HCT116 (cell line): ENCODE measurements at regions not wholly inside any gene's neighbourhood (a gene's known extent, or its start where the extent isn't known, plus 50 kb on each side); places are given as distances from the start of the nearest gene placed in this dataset.

Experiments
- ATAC-seq: fragments of 200-7000 bp; cut with Tn5 transposase; 2 replicates; pipeline ENCODE4 v1.9.1; 2020; ENCODE audit warnings: mild to moderate bottlenecking, moderate library complexity
- BruUV-seq: library from RNA; stranded (reverse); fragments of 400-500 nt; replicated peaks from 2 replicates; lab custom pipeline; 2021; lab: Mats Ljungman, UMichigan
- CTCF ChIA-PET: fragments of 300-600 bp; sonication (Branson Sonifier 250); formaldehyde crosslinking; loops from one replicate; lab custom pipeline; 2021; ENCODE audit warnings: antibody characterized with exemption; lab: Charles Lee
- POLR2A ChIA-PET: fragments of 300-600, 350-600 bp; sonication (Branson Sonifier 250); formaldehyde crosslinking; loops from one replicate; lab custom pipeline; 2021; ENCODE audit warnings: antibody characterized with exemption; lab: Charles Lee
- RAD21 ChIA-PET, 2 experiments: fragments of 300-600 bp; sonication (Branson Sonifier 250); formaldehyde crosslinking; loops; one replicate each; lab custom pipeline; 2023; ENCODE audit warnings: low total read pairs in 2 of 2; ENCODE audit not compliant: uncharacterized antibody in 2 of 2, unreplicated experiment in 2 of 2, low non-redundant PET in 1 of 2; lab: Charles Lee
- DNase-seq: peaks from one replicate; pipeline ENCODE4 v3.0.0-alpha.2; 2010; ENCODE audit warnings: low read depth, low spot score
- H2AFZ ChIP-seq: fragments of 200-600 bp; shearing (Covaris generic), sonication (generic); 2 replicates; pipeline ENCODE4 v1.6.1; 2017; ENCODE audit warnings: low read depth, mixed run types, mixed read lengths, antibody characterized with exemption, low read length; ENCODE audit not compliant: poor library complexity, severe bottlenecking
- H3K27ac ChIP-seq: 2 replicates; pipeline ENCODE4 v1.5.1; 2012; ENCODE audit warnings: low read depth, low read length
- H3K27me3 ChIP-seq: fragments of 200-600 bp; sonication (generic); 2 replicates; pipeline ENCODE4 v1.6.1; 2016; ENCODE audit warnings: mixed run types, low read length, mixed read lengths; ENCODE audit not compliant: insufficient read depth
- H3K36me3 ChIP-seq, 2 experiments: fragments of 200-500 bp in 1 of 2; fragments of 200-600 bp in 1 of 2; sonication (Bioruptor generic) in 1 of 2; sonication (generic) in 1 of 2; 2 replicates each; pipeline versions ENCODE4 v1.5.1 to v1.6.1; 2014 to 2016; ENCODE audit warnings: low read length in 2 of 2, inconsistent platforms in 1 of 2, mixed read lengths in 1 of 2, mixed run types in 1 of 2; ENCODE audit not compliant: insufficient read depth in 2 of 2, control insufficient read depth in 1 of 2
- H3K4me1 ChIP-seq, 2 experiments: fragments of 200-600 bp in 1 of 2; sonication (generic) in 1 of 2; 2 replicates each; pipeline versions ENCODE4 v1.5.1 to v1.6.1; 2012 to 2017; ENCODE audit warnings: low read length in 2 of 2, inconsistent platforms in 1 of 2, mild to moderate bottlenecking in 1 of 2, mixed read lengths in 1 of 2, mixed run types in 1 of 2, moderate library complexity in 1 of 2; ENCODE audit not compliant: insufficient read depth in 2 of 2, control insufficient read depth in 1 of 2
- H3K4me2 ChIP-seq: fragments of 200-600 bp; sonication (generic); 2 replicates; pipeline ENCODE4 v1.6.1; 2017; ENCODE audit warnings: mixed run types, low read length, mixed read lengths
- H3K4me3 ChIP-seq, 2 experiments: fragments of 200-600 bp in 1 of 2; sonication (generic) in 1 of 2; replicated peaks in 1 of 2; 2 replicates each; pipeline ENCODE4 v1.5.1; 2011 to 2016; ENCODE audit warnings: low read length in 2 of 2, control low read depth in 1 of 2, low read depth in 1 of 2, mild to moderate bottlenecking in 1 of 2, mixed read lengths in 1 of 2, mixed run types in 1 of 2
- H3K79me2 ChIP-seq: fragments of 200-600 bp; sonication (generic); 2 replicates; pipeline ENCODE4 v1.6.1; 2017; ENCODE audit warnings: mild to moderate bottlenecking, mixed run types, low read length, moderate library complexity, mixed read lengths; ENCODE audit not compliant: insufficient read depth
- H3K9ac ChIP-seq: fragments of 200-600 bp; sonication (generic); 2 replicates; pipeline ENCODE4 v1.6.1; 2016; ENCODE audit warnings: low read length, mixed read lengths
- H3K9me2 ChIP-seq: fragments of 200-600 bp; sonication (generic), shearing (Covaris generic); 2 replicates; pipeline ENCODE4 v1.6.1; 2017; ENCODE audit warnings: mixed run types, mild to moderate bottlenecking, moderate library complexity; ENCODE audit not compliant: insufficient read depth
- H3K9me3 ChIP-seq, 2 experiments: fragments of 200-500 bp in 1 of 2; fragments of 200-600 bp in 1 of 2; sonication (Bioruptor generic) in 1 of 2; sonication (generic) in 1 of 2; 2 replicates each; pipeline ENCODE4 v1.6.1; 2014 to 2017; ENCODE audit warnings: low read length in 2 of 2, mixed read lengths in 2 of 2, inconsistent platforms in 1 of 2, low read depth in 1 of 2, mild to moderate bottlenecking in 1 of 2, mixed run types in 1 of 2, moderate library complexity in 1 of 2; ENCODE audit not compliant: control insufficient read depth in 1 of 2, insufficient read depth in 1 of 2
- H4K20me1 ChIP-seq: fragments of 200-600 bp; sonication (generic), shearing (Covaris generic); 2 replicates; pipeline ENCODE4 v1.6.1; 2017; ENCODE audit warnings: mixed run types, mild to moderate bottlenecking, moderate library complexity; ENCODE audit not compliant: insufficient read depth
- ATF3 ChIP-seq: IDR thresholded peaks from 2 replicates; pipeline ENCODE4 v1.6.1; 2012
- CBX3 ChIP-seq: IDR thresholded peaks from 2 replicates; pipeline ENCODE4 v1.6.1; 2012; ENCODE audit warnings: low read depth
- CEBPB ChIP-seq: IDR thresholded peaks from 2 replicates; pipeline ENCODE4 v1.6.1; 2012; ENCODE audit warnings: low read depth
- CTCF ChIP-seq, 3 experiments: fragments of 200-600 bp in 1 of 3; sonication (generic) in 1 of 3; IDR thresholded peaks in 2 of 3; conservative IDR thresholded peaks in 1 of 3; 2 replicates each; pipeline ENCODE4 v1.5.1; 2012 to 2017; ENCODE audit warnings: low read depth in 2 of 3, low read length in 2 of 3, antibody characterized with exemption in 1 of 3, borderline replicate concordance in 1 of 3, control low read depth in 1 of 3, mild to moderate bottlenecking in 1 of 3, mixed read lengths in 1 of 3, mixed run types in 1 of 3, moderate library complexity in 1 of 3; ENCODE audit not compliant: insufficient read depth in 1 of 3
- EGR1 ChIP-seq: IDR thresholded peaks from 2 replicates; pipeline ENCODE4 v1.6.1; 2012; ENCODE audit warnings: low read depth
- ELF1 ChIP-seq: IDR thresholded peaks from 2 replicates; pipeline ENCODE4 v1.6.1; 2012; ENCODE audit warnings: low read depth, borderline replicate concordance
- EZH2 ChIP-seq: fragments of 200-600 bp; sonication (generic); IDR thresholded peaks from 2 replicates; pipeline ENCODE4 v1.6.1; 2017; ENCODE audit warnings: antibody characterized with exemption, mixed run types
- EZH2phosphoT487 ChIP-seq: fragments of 200-600 bp; IDR thresholded peaks from 2 replicates; pipeline ENCODE4 v1.6.1; 2018; ENCODE audit warnings: antibody characterized with exemption, borderline replicate concordance
- FOSL1 ChIP-seq: IDR thresholded peaks from 2 replicates; pipeline ENCODE4 v1.6.1; 2012; ENCODE audit warnings: low read depth
- JUND ChIP-seq: IDR thresholded peaks from 2 replicates; pipeline ENCODE4 v1.6.1; 2012
- MAX ChIP-seq: IDR thresholded peaks from 2 replicates; pipeline ENCODE4 v1.6.1; 2012
- POLR2A ChIP-seq: IDR thresholded peaks from 2 replicates; pipeline ENCODE4 v1.7.0; 2011; ENCODE audit warnings: borderline replicate concordance; ENCODE audit not compliant: insufficient read depth, insufficient read length; ENCODE audit errors: extremely low read depth
- POLR2AphosphoS5 ChIP-seq: IDR thresholded peaks from 2 replicates; pipeline ENCODE4 v1.6.1; 2011; ENCODE audit warnings: mild to moderate bottlenecking, low read depth, low read length, moderate library complexity
- RAD21 ChIP-seq: IDR thresholded peaks from 2 replicates; pipeline ENCODE4 v1.6.1; 2012; ENCODE audit warnings: low read depth, mild to moderate bottlenecking
- SP1 ChIP-seq: IDR thresholded peaks from 2 replicates; pipeline ENCODE4 v1.6.1; 2012; ENCODE audit warnings: low read depth
- SRF ChIP-seq: IDR thresholded peaks from 2 replicates; pipeline ENCODE4 v1.6.1; 2012; ENCODE audit warnings: low read depth
- TCF7L2 ChIP-seq: IDR thresholded peaks from 2 replicates; pipeline ENCODE4 v1.7.0; 2011; ENCODE audit warnings: borderline replicate concordance, inconsistent platforms; ENCODE audit not compliant: insufficient read depth, insufficient read length; ENCODE audit errors: extremely low read depth
- ZBTB33 ChIP-seq: IDR thresholded peaks from 2 replicates; pipeline ENCODE4 v1.6.1; 2011; ENCODE audit warnings: mild to moderate bottlenecking, low read length, moderate library complexity; ENCODE audit not compliant: insufficient replicate concordance; ENCODE audit errors: extremely low read depth
- ZFX ChIP-seq: fragments of 450-650 bp; IDR thresholded peaks from 2 replicates; pipeline ENCODE4 v1.6.1; 2017
- ZNF274 ChIP-seq: fragments of 200-500 bp; sonication (Bioruptor generic); IDR thresholded peaks from 2 replicates; pipeline ENCODE4 v1.6.1; 2014; ENCODE audit warnings: mild to moderate bottlenecking, low read depth, low read length, inconsistent platforms
- intact Hi-C: fragments of 100-400 bp; cut with micrococcal nuclease; formaldehyde crosslinking; loops from 2 replicates; pipeline ENCODE4 v1.10.0; 2022

GRCh38 chr3:26247712-26248111, 374.9 kb upstream of the LRRC3B start:
- Histone ChIP-seq H3K9ac (no peak overlapping the region), H3K9me3 (no peaks in the 10 kb centered on the region; a peak in 2 of 4 replicates), H3K79me2 (no peaks in the 10 kb centered on the region), H4K20me1 (no peaks in the 10 kb centered on the region), H3K4me2 (no peak overlapping the region), H2AFZ (no peak overlapping the region), H3K9me2 (no peaks in the 10 kb centered on the region), H3K4me1 (no peaks in the 10 kb centered on the region), H3K4me3 (no peak overlapping the region), H3K27me3 (no peaks in the 10 kb centered on the region), H3K36me3 (no peaks in the 10 kb centered on the region), H3K27ac (no peak overlapping the region)
- POLR2A ChIA-PET = no interaction called here
- TF ChIP-seq SRF (no peak), POLR2A (no peak), MAX (no peak), EGR1 (no peak), JUND (no peak), FOSL1 (no peak), ATF3 (no peak), CTCF (IDR thresholded peaks at IDR 0.05 in 2 of 3, conservative IDR thresholded peaks at IDR 0.05 in 1 of 3; ENCODE audit: borderline replicate concordance in 1 of 3, insufficient read depth in 1 of 3, low read depth in 2 of 3, low read length in 2 of 3) (no peak), EZH2phosphoT487 (no peak), SP1 (no peak), ELF1 (no peak), ZFX (no peak), CEBPB (no peak), CBX3 (no peak), EZH2 (no peak), POLR2AphosphoS5 (no peak), RAD21 (no peak), TCF7L2 (no peak), ZBTB33 (no peak), ZNF274 (no peak)
- intact Hi-C loops = no loop called here
- RAD21 ChIA-PET = no interaction called here
- CTCF ChIA-PET = no interaction called here
- BruUV-seq = no TSS peak
- no peak for ATAC-seq
- no peak for DNase-seq
